ENCODE measurements at regions not wholly inside any gene's neighbourhood (a gene's known extent, or its start where the extent isn't known, plus 50 kb on each side); places are given as distances from the start of the nearest gene placed in this dataset.

DNA sequence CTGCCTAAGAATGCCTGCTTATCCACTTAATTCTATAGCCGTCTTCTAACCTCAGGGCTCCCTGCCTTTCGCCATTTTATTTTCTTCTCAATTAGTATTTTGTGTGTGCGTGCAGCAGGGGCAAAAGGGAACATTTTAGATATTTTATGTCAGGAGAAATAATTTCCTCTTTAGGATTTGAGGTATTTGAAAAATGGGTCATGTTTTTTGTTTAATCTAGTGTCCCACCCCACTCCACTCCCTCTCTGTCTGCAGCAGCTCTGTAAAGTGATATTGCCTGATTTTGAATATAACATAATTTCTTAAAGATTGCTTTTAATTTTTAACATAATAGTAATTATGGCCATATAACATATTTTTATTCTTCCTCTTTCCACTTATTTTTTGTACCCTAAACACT lies 593.2 kb upstream of the DPPA4 start:
- Histone ChIP-seq H3K4me1 (ENCODE audit: control insufficient read depth, insufficient read depth, low read length) (no peaks in the 10 kb centered on the region; the same call in 1 of the 2 replicates), H3K27me3 (ENCODE audit: control insufficient read depth, insufficient read depth, low read length) (no peaks in the 10 kb centered on the region), H3K27ac (ENCODE audit: low read depth, low read length) (no peak overlapping the region)

DNA sequence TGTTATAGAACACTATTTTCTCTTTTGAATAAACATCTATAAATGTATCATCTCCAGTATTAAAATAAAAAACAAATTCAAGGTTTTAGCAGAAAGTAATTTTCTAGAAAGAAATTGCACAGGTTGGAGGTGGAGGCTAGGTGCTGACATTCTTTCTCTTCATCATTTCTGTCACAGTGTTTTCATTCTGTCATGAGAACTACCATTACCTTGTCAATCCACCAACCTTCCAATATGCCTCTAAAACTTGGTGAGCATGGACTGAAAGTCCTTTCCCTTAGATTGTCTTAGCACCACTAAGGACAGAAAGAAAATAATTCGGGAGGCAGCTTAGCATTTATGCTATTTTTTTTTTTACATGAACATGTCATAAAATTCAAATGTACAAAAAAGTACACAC lies 596.2 kb upstream of the DPPA4 start:
- Histone ChIP-seq H3K9ac (ENCODE audit: low read length) (no peak overlapping the region), H3K36me3 (ENCODE audit: control insufficient read depth, insufficient read depth, low read length) (no peaks in the 10 kb centered on the region), H3K27ac (ENCODE audit: low read depth, low read length) (no peak overlapping the region)

More for the DNA sequence above, 593.2 kb upstream of the DPPA4 start:
- Histone ChIP-seq H3K9me3 (ENCODE audit: control insufficient read depth, insufficient read depth, low read depth, low read length) (no peaks in the 10 kb centered on the region), H3K36me3 (ENCODE audit: control insufficient read depth, insufficient read depth, low read length) (no peaks in the 10 kb centered on the region), H3K4me3 (ENCODE audit: low read depth, low read length) (no peak overlapping the region), H3K9ac (ENCODE audit: low read length) (no peak overlapping the region)

DNA sequence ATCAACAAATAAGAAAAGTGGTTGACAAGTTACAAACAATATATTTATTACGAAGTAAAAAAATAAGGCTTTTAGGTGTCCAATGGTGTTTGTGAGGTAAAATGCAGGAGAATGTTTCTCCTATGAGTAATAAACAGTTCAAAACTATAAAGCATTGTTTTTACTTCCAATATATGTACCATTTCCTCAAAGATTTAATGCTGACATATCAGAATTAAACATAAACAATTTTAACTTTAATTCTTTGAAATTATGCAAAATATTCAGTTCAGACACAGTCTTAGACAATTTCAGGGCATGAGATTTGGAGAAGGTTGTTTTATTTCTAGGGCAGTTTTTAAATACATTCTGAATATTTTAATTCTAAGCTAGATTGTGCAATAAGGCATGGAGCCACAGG lies 602.5 kb upstream of the DPPA4 start:
- H3K9ac ChIP-seq (ENCODE audit: low read length): no peak overlapping the region
- H3K4me3 ChIP-seq (ENCODE audit: low read depth, low read length): no peak overlapping the region
- H3K9me3 ChIP-seq (ENCODE audit: control insufficient read depth, insufficient read depth, low read depth, low read length): no peaks in the 10 kb centered on the region
- H3K27me3 ChIP-seq (ENCODE audit: control insufficient read depth, insufficient read depth, low read length): no peaks in the 10 kb centered on the region
- no peak overlapping the region for H3K27ac ChIP-seq (ENCODE audit: low read depth, low read length)
- no peaks in the 10 kb centered on the region for H3K36me3 ChIP-seq (ENCODE audit: control insufficient read depth, insufficient read depth, low read length)
- H3K4me1 ChIP-seq (ENCODE audit: control insufficient read depth, insufficient read depth, low read length): no peaks in the 10 kb centered on the region

More for the DNA sequence above, 596.2 kb upstream of the DPPA4 start:
- Histone ChIP-seq H3K27me3 (ENCODE audit: control insufficient read depth, insufficient read depth, low read length) (no peaks in the 10 kb centered on the region), H3K9me3 (ENCODE audit: control insufficient read depth, insufficient read depth, low read depth, low read length) (no peaks in the 10 kb centered on the region), H3K4me1 (ENCODE audit: control insufficient read depth, insufficient read depth, low read length) (no peaks in the 10 kb centered on the region), H3K4me3 (ENCODE audit: low read depth, low read length) (no peak overlapping the region)

DNA sequence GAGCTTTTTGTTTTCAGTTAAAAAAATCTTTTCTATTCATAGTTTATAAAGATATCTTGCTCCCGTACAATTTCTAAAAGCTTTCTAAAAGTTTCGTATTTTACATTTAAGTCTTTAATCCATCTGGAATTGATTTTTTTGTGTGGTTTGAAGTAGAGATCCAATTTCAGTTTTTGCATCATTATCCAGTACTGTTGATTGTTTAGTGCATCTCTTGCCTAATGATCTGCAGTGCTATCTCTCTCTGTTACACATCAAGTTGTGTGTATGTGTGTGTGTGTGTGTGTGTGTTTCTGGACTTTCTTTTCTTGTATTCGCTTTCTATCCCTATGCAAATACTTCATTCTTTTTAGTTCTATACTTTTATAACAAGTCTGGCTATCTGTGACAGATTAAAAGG lies 605.8 kb upstream of the DPPA4 start:
- Histone ChIP-seq H3K36me3 (ENCODE audit: control insufficient read depth, insufficient read depth, low read length) (no peaks in the 10 kb centered on the region), H3K9me3 (ENCODE audit: control insufficient read depth, insufficient read depth, low read depth, low read length) (no peaks in the 10 kb centered on the region), H3K27ac (ENCODE audit: low read depth, low read length) (no peak overlapping the region), H3K4me1 (ENCODE audit: control insufficient read depth, insufficient read depth, low read length) (no peaks in the 10 kb centered on the region), H3K4me3 (ENCODE audit: low read depth, low read length) (no peak overlapping the region), H3K27me3 (ENCODE audit: control insufficient read depth, insufficient read depth, low read length) (no peaks in the 10 kb centered on the region), H3K9ac (ENCODE audit: low read length) (no peak overlapping the region)

DNA sequence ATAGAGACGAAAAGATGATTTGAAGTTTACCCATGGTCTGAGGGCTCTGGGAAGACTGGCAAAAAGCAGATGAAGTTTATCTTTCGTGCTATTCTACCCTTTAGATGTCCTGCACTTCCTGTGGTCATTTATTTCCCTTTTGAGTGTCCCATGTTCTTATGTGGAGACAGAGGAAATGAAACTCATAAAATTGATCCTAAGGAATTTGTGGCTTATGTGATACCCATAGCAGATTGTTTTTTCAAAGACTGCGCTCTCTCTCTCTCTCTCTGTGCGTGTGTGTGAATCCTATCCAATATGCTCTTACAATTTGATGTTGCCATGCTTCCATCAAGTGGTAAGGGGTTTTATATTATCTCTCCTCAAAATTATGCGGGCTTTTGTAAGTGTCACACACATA lies 607.5 kb upstream of the DPPA4 start:
- no peak overlapping the region for H3K9ac ChIP-seq (ENCODE audit: low read length)
- H3K4me3 ChIP-seq (ENCODE audit: low read depth, low read length): no peak overlapping the region
- H3K4me1 ChIP-seq (ENCODE audit: control insufficient read depth, insufficient read depth, low read length): no peaks in the 10 kb centered on the region
- H3K9me3 ChIP-seq (ENCODE audit: control insufficient read depth, insufficient read depth, low read depth, low read length): no peaks in the 10 kb centered on the region
- no peaks in the 10 kb centered on the region for H3K27me3 ChIP-seq (ENCODE audit: control insufficient read depth, insufficient read depth, low read length)
- H3K36me3 ChIP-seq (ENCODE audit: control insufficient read depth, insufficient read depth, low read length): no peaks in the 10 kb centered on the region
- H3K27ac ChIP-seq (ENCODE audit: low read depth, low read length): no peak overlapping the region

DNA sequence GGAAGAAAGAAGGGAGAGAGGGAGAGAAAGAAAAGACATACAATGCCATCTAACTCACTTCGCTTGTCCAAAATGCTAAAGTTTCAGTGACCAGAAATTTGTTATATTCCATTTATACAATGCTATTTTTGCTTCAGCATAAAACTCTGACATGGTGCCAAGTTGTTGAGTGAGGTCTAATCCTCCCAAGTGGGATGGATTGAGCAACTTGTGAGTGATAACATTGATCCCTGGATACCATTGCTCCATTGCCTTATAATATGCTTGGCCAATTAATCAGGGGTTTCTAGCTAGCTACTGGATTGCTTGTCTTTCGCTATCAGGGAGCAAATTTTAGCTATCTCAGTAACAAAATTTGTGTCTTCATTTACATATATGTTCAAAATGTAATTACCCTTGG lies 615.6 kb upstream of the DPPA4 start:
- Histone ChIP-seq H3K9ac (ENCODE audit: low read length) (no peak overlapping the region), H3K4me3 (ENCODE audit: low read depth, low read length) (no peak overlapping the region), H3K27me3 (ENCODE audit: control insufficient read depth, insufficient read depth, low read length) (no peaks in the 10 kb centered on the region), H3K36me3 (ENCODE audit: control insufficient read depth, insufficient read depth, low read length) (no peaks in the 10 kb centered on the region), H3K9me3 (ENCODE audit: control insufficient read depth, insufficient read depth, low read depth, low read length) (no peaks in the 10 kb centered on the region), H3K4me1 (ENCODE audit: control insufficient read depth, insufficient read depth, low read length) (no peaks in the 10 kb centered on the region), H3K27ac (ENCODE audit: low read depth, low read length) (no peak overlapping the region)

DNA sequence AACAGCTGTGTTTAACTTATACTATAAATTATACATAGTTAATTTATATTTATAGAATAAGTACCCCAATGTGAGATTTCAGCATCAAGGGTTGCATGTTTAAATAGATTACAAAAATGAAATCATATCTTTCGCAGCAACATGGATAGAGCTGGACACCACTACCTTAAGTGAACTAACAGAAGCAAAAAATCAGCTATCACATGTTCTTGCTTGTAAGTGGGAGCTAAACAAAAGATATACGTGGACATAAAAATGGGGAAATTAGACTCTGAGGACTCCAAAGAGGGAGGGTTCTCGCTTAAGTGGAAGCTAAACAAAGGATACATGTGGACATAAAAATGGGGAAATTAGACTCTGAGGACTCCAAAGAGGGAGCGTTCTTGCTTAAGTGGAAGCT lies 626.5 kb upstream of the DPPA4 start:
- no peaks in the 10 kb centered on the region for H3K9me3 ChIP-seq (ENCODE audit: control insufficient read depth, insufficient read depth, low read depth, low read length)
- H3K27me3 ChIP-seq (ENCODE audit: control insufficient read depth, insufficient read depth, low read length): no peaks in the 10 kb centered on the region
- H3K4me1 ChIP-seq (ENCODE audit: control insufficient read depth, insufficient read depth, low read length): no peaks in the 10 kb centered on the region
- H3K9ac ChIP-seq (ENCODE audit: low read length): no peak overlapping the region
- H3K27ac ChIP-seq (ENCODE audit: low read depth, low read length): no peak overlapping the region
- no peaks in the 10 kb centered on the region for H3K36me3 ChIP-seq (ENCODE audit: control insufficient read depth, insufficient read depth, low read length)
- no peak overlapping the region for H3K4me3 ChIP-seq (ENCODE audit: low read depth, low read length)

DNA sequence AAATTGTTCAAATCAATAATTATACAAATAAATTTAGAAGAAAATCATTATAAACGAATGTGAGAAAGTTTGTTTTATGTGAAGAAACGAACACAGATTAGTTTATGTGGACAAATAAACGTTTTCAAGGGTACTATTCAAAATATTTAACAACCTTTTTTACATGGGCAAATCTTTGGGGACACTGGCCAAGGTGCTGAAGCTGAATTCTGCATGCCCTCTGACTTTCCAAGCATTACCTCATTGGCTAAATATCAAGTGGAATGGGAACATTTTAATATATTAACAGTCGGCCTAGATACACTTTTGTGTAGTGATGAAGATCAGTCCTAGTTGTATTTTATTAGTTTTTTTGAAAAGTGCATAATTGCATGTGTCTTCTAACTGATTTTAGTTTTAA lies 636.4 kb upstream of the DPPA4 start:
- no peak overlapping the region for H3K27ac ChIP-seq (ENCODE audit: low read depth, low read length)
- H3K36me3 ChIP-seq (ENCODE audit: control insufficient read depth, insufficient read depth, low read length): no peaks in the 10 kb centered on the region
- no peaks in the 10 kb centered on the region for H3K4me1 ChIP-seq (ENCODE audit: control insufficient read depth, insufficient read depth, low read length)
- no peak overlapping the region for H3K9ac ChIP-seq (ENCODE audit: low read length)
- 0 out of 2 replicates have a peak, but pooled peaks cover 4% of the 10 kb centered on the region for H3K9me3 ChIP-seq (ENCODE audit: control insufficient read depth, insufficient read depth, low read depth, low read length)
- no peak overlapping the region for H3K4me3 ChIP-seq (ENCODE audit: low read depth, low read length)
- no peaks in the 10 kb centered on the region for H3K27me3 ChIP-seq (ENCODE audit: control insufficient read depth, insufficient read depth, low read length)

DNA sequence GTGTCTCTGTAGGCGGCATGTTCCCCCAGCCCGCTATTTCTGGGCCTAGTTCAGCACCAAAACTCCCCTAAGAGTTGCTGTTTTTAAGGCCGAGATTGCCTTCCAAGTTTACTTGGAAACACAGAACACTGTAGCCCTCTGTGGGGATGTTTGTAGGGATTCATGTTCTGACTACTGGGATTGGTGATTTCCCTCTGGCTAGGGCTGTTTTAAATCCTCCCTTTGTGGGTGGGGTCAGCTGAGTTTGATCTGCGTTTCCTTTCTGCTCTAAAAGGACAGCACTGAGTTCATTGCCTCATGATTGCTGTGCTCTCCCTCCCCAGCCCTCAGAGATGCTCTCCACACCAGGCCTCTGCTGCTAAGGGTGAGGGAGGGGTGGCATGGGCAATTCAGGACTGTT lies 640.6 kb upstream of the DPPA4 start:
- no peak overlapping the region for H3K4me3 ChIP-seq (ENCODE audit: low read depth, low read length)
- H3K9ac ChIP-seq (ENCODE audit: low read length): no peak overlapping the region
- H3K36me3 ChIP-seq (ENCODE audit: control insufficient read depth, insufficient read depth, low read length): no peaks in the 10 kb centered on the region
- no peaks in the 10 kb centered on the region for H3K27me3 ChIP-seq (ENCODE audit: control insufficient read depth, insufficient read depth, low read length)
- H3K9me3 ChIP-seq (ENCODE audit: control insufficient read depth, insufficient read depth, low read depth, low read length): 0 out of 2 replicates have a peak, but pooled peaks cover 4% of the 10 kb centered on the region
- peaks cover 3% of the 10 kb centered on the region; the same call in 1 of the 2 replicates for H3K4me1 ChIP-seq (ENCODE audit: control insufficient read depth, insufficient read depth, low read length)
- no peak overlapping the region for H3K27ac ChIP-seq (ENCODE audit: low read depth, low read length)

DNA sequence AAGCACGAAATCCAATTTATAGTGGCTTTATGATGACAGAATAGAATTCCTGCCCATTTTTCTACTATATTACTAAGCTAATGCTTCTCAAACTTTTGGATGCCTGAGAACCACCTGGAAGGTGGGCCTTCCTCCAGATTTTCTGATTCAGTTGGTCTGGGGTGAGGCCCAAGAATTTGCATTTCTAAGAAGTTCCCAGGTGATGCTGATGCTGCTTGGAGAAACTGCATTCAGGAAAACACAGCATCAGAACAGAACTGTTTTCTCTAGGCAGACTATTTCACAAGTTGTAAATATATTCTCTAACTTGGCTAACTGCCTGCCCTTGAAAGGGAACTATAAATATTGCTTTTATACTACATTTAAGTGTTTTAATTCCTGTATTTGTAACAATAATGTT lies 644.9 kb upstream of the DPPA4 start:
- Histone ChIP-seq H3K27ac (ENCODE audit: low read depth, low read length) (no peak overlapping the region), H3K36me3 (ENCODE audit: control insufficient read depth, insufficient read depth, low read length) (no peaks in the 10 kb centered on the region)

DNA sequence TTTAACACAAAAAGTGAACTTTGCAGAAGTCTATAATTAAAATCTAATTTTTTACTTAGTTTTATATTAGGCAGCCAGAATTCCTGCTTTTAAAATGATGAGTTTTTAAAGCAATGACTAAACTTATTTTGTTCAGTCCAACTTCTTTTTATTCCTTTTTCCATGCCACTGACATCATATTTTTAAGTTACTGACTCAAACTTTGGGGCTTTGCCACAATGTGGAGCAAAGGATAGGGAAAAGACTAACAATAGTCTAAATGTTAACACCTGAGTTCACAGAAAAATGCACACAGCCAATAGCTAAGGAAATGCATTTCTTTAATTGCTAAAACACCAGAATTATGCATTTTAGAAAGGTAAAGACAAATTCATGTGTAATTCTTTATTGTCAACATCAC lies 647.6 kb upstream of the DPPA4 start:
- Histone ChIP-seq H3K36me3 (ENCODE audit: control insufficient read depth, insufficient read depth, low read length) (no peaks in the 10 kb centered on the region), H3K27ac (ENCODE audit: low read depth, low read length) (no peak overlapping the region), H3K9me3 (ENCODE audit: control insufficient read depth, insufficient read depth, low read depth, low read length) (no peaks in the 10 kb centered on the region), H3K9ac (ENCODE audit: low read length) (no peak overlapping the region), H3K27me3 (ENCODE audit: control insufficient read depth, insufficient read depth, low read length) (no peaks in the 10 kb centered on the region), H3K4me3 (ENCODE audit: low read depth, low read length) (no peak overlapping the region), H3K4me1 (ENCODE audit: control insufficient read depth, insufficient read depth, low read length) (peaks cover 3% of the 10 kb centered on the region; the same call in 1 of the 2 replicates)

More for the DNA sequence above, 644.9 kb upstream of the DPPA4 start:
- no peaks in the 10 kb centered on the region for H3K27me3 ChIP-seq (ENCODE audit: control insufficient read depth, insufficient read depth, low read length)
- no peak overlapping the region for H3K9ac ChIP-seq (ENCODE audit: low read length)
- no peaks in the 10 kb centered on the region for H3K9me3 ChIP-seq (ENCODE audit: control insufficient read depth, insufficient read depth, low read depth, low read length)
- peaks cover 3% of the 10 kb centered on the region; the same call in 1 of the 2 replicates for H3K4me1 ChIP-seq (ENCODE audit: control insufficient read depth, insufficient read depth, low read length)
- H3K4me3 ChIP-seq (ENCODE audit: low read depth, low read length): no peak overlapping the region

Data from HUES6 (cell line).